ENCODE measurements at regions not wholly inside any gene's neighbourhood (a gene's known extent, or its start where the extent isn't known, plus 50 kb on each side); places are given as distances from the start of the nearest gene placed in this dataset.
"Not testable (repeated sequence)": the region's sequence is repeated elsewhere in the genome, so short reads cannot be mapped to it uniquely, and the experiment has no call there.

DNA sequence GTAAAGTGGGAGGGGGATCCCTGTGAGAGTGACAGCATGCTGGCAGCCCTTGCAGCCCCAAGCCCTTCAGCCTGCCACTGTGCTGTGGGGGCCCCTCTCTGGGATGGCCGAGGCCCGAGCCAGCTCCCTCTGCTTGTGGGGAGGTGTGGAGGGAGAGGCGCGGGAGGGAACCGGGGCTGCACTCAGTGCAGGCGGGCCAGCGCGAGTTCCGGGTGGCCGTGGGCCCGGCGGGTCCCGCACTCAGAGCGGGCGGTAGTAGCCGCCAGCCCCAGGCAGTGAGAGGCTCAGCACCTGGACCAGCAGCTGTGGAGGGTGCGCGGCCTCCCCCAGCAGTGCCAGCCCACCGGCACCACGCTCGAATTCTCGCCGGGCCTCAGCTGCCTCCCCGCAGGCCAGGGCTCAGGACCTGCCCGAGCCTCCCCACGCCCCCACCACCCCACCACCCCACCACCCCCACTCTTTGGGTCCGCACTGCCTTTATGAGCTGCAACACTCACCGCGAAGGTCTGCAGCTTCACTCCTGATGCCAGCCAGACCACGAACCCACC is 208.1 kb downstream of the CDH19 start:
- TF ChIP-seq, protein P1, sequence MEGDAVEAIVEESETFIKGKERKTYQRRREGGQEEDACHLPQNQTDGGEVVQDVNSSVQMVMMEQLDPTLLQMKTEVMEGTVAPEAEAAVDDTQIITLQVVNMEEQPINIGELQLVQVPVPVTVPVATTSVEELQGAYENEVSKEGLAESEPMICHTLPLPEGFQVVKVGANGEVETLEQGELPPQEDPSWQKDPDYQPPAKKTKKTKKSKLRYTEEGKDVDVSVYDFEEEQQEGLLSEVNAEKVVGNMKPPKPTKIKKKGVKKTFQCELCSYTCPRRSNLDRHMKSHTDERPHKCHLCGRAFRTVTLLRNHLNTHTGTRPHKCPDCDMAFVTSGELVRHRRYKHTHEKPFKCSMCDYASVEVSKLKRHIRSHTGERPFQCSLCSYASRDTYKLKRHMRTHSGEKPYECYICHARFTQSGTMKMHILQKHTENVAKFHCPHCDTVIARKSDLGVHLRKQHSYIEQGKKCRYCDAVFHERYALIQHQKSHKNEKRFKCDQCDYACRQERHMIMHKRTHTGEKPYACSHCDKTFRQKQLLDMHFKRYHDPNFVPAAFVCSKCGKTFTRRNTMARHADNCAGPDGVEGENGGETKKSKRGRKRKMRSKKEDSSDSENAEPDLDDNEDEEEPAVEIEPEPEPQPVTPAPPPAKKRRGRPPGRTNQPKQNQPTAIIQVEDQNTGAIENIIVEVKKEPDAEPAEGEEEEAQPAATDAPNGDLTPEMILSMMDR (IDR thresholded peaks at IDR 0.05; ENCODE audit: borderline replicate concordance, insufficient read depth, low read depth, low read length) = no peak
- no peak overlapping the region for H3K4me3 ChIP-seq (ENCODE audit: low read depth, low read length)

DNA sequence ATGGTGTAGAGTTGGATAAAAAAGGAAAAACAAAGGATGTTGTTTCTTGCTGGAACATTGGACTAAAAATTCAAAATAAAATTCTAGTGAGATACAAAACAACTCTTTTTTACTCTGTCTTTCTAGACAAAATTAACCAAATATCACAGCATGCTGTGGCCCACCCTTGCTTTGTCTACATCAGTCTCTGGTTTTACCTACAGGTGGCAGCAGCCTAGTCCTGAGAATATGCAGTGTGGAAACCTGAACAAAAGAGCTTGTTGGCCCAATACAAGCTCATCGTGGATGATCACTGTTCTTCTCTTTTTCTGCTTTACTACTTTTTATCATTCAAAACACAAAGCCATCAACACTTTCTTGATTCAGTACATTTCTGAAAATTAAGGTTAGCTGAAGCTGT is 210.4 kb downstream of the CDH19 start:
- no peak overlapping the region for H3K4me3 ChIP-seq (ENCODE audit: low read depth, low read length)
- TF ChIP-seq, protein P1 (IDR thresholded peaks at IDR 0.05; ENCODE audit: borderline replicate concordance, insufficient read depth, low read depth, low read length) = no peak

DNA sequence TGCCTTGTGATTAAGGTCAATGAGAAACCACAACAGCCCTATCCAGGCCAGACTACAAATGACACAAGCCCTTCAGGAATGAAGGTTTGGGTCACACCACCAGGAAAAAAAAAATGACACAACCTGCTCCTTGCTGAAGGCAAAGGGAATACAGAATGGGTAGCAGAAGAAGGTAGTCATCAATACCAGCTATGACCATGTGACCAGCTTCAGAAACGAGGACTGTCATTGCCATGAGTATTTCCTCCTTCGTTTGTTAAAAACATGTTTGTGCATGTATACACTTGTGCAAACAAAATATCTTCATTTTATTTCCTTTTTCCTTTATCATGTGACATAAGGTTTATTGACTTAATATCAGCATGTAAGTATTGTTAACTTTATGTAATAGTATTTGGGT is 226.6 kb downstream of the CDH19 start:
- no peak overlapping the region for H3K4me3 ChIP-seq (ENCODE audit: low read depth, low read length)
- TF ChIP-seq, protein P1 (IDR thresholded peaks at IDR 0.05; ENCODE audit: borderline replicate concordance, insufficient read depth, low read depth, low read length) = no peak

- H3K4me3 ChIP-seq (ENCODE audit: low read depth, low read length) = not testable (repeated sequence)
Measured at GRCh38 chr18:66375391-66375790, 228.5 kb downstream of the CDH19 start.

DNA sequence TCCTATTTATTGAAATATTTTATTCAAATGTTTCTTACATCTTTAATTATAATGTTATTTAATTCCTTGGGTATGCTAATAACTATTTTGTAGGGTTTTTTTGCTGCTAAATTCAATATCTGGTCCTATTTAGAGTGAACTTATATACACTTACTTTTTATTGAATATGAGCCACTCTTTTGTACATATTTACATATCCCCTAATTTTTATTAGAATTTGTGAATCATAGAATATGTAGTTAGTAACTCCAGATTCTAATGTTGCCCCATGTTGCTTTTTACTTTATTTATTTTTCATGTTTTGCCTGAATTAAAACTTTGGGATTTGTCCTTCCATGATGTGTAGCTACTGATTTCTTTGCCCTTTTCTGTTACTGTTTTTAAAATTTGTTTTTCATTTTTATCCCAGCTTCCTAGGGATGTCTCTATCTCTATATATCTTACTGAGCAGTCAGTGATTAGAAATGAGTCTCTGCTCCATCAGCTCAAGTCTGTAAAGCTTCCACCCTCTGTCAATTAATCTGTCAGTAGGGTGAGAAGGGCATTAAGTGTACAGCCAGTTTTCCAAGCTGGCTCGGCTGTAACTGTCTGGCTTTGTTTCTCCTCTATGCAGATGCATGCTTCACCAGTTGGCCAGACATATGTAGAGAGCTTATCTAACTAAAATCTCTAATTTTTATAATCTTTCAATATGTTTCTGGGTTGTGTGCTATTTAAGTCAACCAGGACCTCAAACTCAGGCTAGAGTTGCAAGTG is 256.9 kb downstream of the CDH19 start:
- TF ChIP-seq, protein P1 (IDR thresholded peaks at IDR 0.05; ENCODE audit: borderline replicate concordance, insufficient read depth, low read depth, low read length) = no peak
- no peak overlapping the region for H3K4me3 ChIP-seq (ENCODE audit: low read depth, low read length)

DNA sequence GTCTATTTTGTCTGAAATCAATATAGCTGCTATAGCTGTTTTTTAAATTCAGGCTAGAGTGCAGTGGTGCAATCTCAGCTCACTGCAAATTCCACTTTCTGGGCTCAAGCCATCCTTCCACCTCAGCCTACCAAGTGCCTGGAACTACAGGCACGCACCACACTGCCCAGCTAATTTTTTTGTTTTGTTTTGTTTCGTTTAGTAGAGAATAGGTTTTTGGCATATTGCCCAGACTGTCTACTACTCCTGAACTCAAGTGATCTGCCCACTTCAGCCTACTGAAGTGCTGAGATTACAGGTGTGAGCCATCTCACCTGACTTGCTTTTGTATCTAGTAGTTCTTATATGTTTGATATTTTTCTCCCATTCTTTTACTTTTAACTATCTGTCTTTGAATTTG is 259.7 kb downstream of the CDH19 start:
- TF ChIP-seq, protein P1 (IDR thresholded peaks at IDR 0.05; ENCODE audit: borderline replicate concordance, insufficient read depth, low read depth, low read length) = no peak
- H3K4me3 ChIP-seq (ENCODE audit: low read depth, low read length) = no peak overlapping the region

- TF ChIP-seq, protein P1 (IDR thresholded peaks at IDR 0.05; ENCODE audit: borderline replicate concordance, insufficient read depth, low read depth, low read length) = no peak
- no peak overlapping the region for H3K4me3 ChIP-seq (ENCODE audit: low read depth, low read length)
Measured at GRCh38 chr18:66342577-66342976, 261.3 kb downstream of the CDH19 start.
